ENCODE measurements at regions not wholly inside any gene's neighbourhood (a gene's known extent, or its start where the extent isn't known, plus 50 kb on each side); places are given as distances from the start of the nearest gene placed in this dataset.

DNA sequence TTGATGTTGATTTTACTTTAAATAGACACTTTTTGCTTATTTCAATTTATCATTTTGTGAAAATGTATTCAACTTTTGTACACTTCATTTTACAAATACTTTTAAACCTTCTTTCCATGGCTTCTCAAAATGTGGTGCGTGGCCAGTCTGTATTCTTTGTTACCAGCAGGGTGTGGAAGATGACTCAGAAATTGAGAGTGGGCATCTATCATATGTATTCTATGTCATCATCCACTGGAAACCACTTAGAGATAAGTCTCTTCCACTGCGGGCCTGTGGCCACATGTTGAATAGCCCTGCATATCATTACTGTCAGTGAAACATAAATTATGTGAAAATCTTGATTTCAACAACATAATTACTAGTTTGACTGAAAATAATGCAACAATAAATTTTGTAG is 52.6 kb upstream of the MC3R start:
- TF ChIP-seq ZFX (IDR thresholded peaks at IDR 0.05), result no peak
- TF ChIP-seq, protein P1, sequence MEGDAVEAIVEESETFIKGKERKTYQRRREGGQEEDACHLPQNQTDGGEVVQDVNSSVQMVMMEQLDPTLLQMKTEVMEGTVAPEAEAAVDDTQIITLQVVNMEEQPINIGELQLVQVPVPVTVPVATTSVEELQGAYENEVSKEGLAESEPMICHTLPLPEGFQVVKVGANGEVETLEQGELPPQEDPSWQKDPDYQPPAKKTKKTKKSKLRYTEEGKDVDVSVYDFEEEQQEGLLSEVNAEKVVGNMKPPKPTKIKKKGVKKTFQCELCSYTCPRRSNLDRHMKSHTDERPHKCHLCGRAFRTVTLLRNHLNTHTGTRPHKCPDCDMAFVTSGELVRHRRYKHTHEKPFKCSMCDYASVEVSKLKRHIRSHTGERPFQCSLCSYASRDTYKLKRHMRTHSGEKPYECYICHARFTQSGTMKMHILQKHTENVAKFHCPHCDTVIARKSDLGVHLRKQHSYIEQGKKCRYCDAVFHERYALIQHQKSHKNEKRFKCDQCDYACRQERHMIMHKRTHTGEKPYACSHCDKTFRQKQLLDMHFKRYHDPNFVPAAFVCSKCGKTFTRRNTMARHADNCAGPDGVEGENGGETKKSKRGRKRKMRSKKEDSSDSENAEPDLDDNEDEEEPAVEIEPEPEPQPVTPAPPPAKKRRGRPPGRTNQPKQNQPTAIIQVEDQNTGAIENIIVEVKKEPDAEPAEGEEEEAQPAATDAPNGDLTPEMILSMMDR (conservative IDR thresholded peaks at IDR 0.05), result no peak
- H3K27ac ChIP-seq, result no peak overlapping the region
